Natural killer cell (primary cell): ENCODE measurements at regions not wholly inside any gene's neighbourhood (a gene's known extent, or its start where the extent isn't known, plus 50 kb on each side); places are given as distances from the start of the nearest gene placed in this dataset.

Experiments used
- ATAC-seq, 3 donors: fragments of 150-1000 bp in 2 of 3; fragments of 200-7000 bp in 1 of 3; cut with Tn5 transposase; 1 replicate in 1 of 3; 2 replicates in 2 of 3; pipeline ENCODE4 v1.10.0; 2021; ENCODE audit warnings: mild to moderate bottlenecking in 2 of 3, moderate library complexity in 2 of 3
- DNase-seq, 2 donors: peaks; one replicate each; pipeline versions ENCODE4 v3.0.0 to v3.0.0-alpha.2; 2013 to 2021; ENCODE audit warnings: mixed read lengths in 1 of 2
- H3K27ac ChIP-seq: one replicate; pipeline ENCODE4 v1.5.1; 2013; ENCODE audit warnings: mild to moderate bottlenecking, low read length
- H3K27me3 ChIP-seq: one replicate; pipeline ENCODE4 v1.6.1; 2013; ENCODE audit warnings: low read length; ENCODE audit not compliant: control insufficient read depth, insufficient read depth
- H3K36me3 ChIP-seq: one replicate; pipeline ENCODE4 v1.6.1; 2013; ENCODE audit warnings: low read length; ENCODE audit not compliant: control insufficient read depth, insufficient read depth
- H3K4me1 ChIP-seq: one replicate; pipeline ENCODE4 v1.6.1; 2013; ENCODE audit warnings: low read length; ENCODE audit not compliant: control insufficient read depth, insufficient read depth
- H3K4me3 ChIP-seq: one replicate; pipeline ENCODE4 v1.5.1; 2013; ENCODE audit warnings: low read length
- H3K9me3 ChIP-seq: one replicate; pipeline ENCODE4 v1.6.1; 2013; ENCODE audit warnings: low read length; ENCODE audit not compliant: control insufficient read depth, insufficient read depth
- H3K27ac Mint-ChIP-seq, 2 donors: one replicate each; pipeline ENCODE4 v1.8.0; 2022; ENCODE audit warnings: mild to moderate bottlenecking in 2 of 2, mixed read lengths in 2 of 2, moderate library complexity in 1 of 2
- H3K27me3 Mint-ChIP-seq, 2 donors: one replicate each; pipeline ENCODE4 v1.8.0; 2022; ENCODE audit warnings: low read depth in 2 of 2, mixed read lengths in 2 of 2
- H3K36me3 Mint-ChIP-seq: one replicate; pipeline ENCODE4 v1.8.0; 2022; ENCODE audit warnings: mixed read lengths
- H3K4me1 Mint-ChIP-seq, 2 donors: one replicate each; pipeline ENCODE4 v1.8.0; 2022; ENCODE audit warnings: mixed read lengths in 2 of 2
- H3K4me3 Mint-ChIP-seq: one replicate; pipeline ENCODE4 v1.8.0; 2022; ENCODE audit warnings: mild to moderate bottlenecking, moderate library complexity, mixed read lengths
- H3K9me3 Mint-ChIP-seq, 2 donors: one replicate each; pipeline ENCODE4 v1.8.0; 2022; ENCODE audit warnings: mixed read lengths in 2 of 2
- WGBS: methylation state at CpG from one replicate; pipeline ENCODE4 v1.1.7; 2013; ENCODE audit warnings: missing lambda C conversion rate; ENCODE audit not compliant: insufficient coverage; 5-methylcytosine and 5-hydroxymethylcytosine counted together
- intact Hi-C: fragments of 100-400 bp; cut with micrococcal nuclease; formaldehyde crosslinking; loops from one replicate; pipeline ENCODE4 v1.14.2; 2022
- TF ChIP-seq, protein P1 (sequence below): fragments of 200-600 bp; IDR thresholded peaks from one replicate; pipeline ENCODE4 v1.8.0; 2022; ENCODE audit warnings: antibody characterized with exemption

DNA sequence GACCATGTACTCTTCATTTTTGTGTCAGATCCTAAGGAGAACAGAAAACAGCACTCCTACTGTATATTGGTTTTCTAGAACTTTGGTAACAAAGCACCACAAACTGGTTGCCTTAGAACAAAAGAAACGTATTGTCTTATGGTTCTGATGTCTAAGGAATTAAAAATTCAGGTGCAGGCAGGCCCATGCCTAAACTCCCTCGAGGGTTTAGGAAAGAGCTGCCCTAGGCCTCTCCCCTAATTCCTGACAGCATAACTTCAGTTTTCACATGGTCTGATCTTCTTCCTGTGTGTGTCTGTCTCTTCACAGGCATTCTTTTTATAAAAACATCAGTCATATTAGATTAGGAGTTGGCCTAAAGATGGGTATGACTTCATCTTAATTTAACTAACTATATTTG is 1093.6 kb downstream of the TECRL start:
- no peak overlapping the region for H3K27ac Mint-ChIP-seq
- H3K4me3 Mint-ChIP-seq: no peak overlapping the region
- peaks cover 6 to 18% of the 10 kb centered on the region in 2 donors for H3K9me3 Mint-ChIP-seq
- 55% methylated on average over 2 of the region's 2 CpGs for WGBS
- DNase-seq (no peak), ATAC-seq (no peak)
- H3K4me1 Mint-ChIP-seq: no peaks in the 10 kb centered on the region
- intact Hi-C loops: no loop called here
- H3K9me3 ChIP-seq: no peaks in the 10 kb centered on the region
- H3K27ac ChIP-seq: no peak overlapping the region
- no peaks in the 10 kb centered on the region for H3K4me1 ChIP-seq
- TF ChIP-seq, protein P1, sequence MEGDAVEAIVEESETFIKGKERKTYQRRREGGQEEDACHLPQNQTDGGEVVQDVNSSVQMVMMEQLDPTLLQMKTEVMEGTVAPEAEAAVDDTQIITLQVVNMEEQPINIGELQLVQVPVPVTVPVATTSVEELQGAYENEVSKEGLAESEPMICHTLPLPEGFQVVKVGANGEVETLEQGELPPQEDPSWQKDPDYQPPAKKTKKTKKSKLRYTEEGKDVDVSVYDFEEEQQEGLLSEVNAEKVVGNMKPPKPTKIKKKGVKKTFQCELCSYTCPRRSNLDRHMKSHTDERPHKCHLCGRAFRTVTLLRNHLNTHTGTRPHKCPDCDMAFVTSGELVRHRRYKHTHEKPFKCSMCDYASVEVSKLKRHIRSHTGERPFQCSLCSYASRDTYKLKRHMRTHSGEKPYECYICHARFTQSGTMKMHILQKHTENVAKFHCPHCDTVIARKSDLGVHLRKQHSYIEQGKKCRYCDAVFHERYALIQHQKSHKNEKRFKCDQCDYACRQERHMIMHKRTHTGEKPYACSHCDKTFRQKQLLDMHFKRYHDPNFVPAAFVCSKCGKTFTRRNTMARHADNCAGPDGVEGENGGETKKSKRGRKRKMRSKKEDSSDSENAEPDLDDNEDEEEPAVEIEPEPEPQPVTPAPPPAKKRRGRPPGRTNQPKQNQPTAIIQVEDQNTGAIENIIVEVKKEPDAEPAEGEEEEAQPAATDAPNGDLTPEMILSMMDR: no peak
- no peaks in the 10 kb centered on the region for H3K36me3 ChIP-seq
- no peak overlapping the region for H3K4me3 ChIP-seq
- no peaks in the 10 kb centered on the region for H3K27me3 ChIP-seq
- H3K27me3 Mint-ChIP-seq: no peaks in the 10 kb centered on the region
- H3K36me3 Mint-ChIP-seq: no peaks in the 10 kb centered on the region

DNA sequence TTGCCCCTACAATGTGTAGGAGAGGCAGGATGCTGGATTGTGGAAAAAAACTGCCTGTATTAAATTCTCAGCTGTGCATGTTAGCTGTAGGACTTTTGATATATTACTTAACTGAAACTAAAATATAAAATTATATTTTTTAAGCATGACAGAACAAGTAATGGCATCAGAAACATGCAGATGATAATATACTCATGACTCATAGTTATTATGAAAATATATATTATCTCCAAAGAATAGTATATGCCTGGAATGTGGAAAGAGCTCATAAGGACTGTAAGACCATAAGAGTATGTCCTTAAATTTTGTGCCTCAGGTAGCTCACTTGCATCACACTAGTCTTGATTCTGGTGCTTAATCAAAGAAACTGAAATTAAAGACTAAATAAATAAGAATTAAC is 1100.6 kb downstream of the TECRL start:
- DNase-seq (no peak), ATAC-seq (no peak)
- Histone ChIP-seq H3K9me3 (peaks cover 7% of the 10 kb centered on the region), H3K36me3 (no peaks in the 10 kb centered on the region), H3K27me3 (no peaks in the 10 kb centered on the region), H3K4me1 (no peaks in the 10 kb centered on the region), H3K4me3 (no peak overlapping the region), H3K27ac (no peak overlapping the region)
- intact Hi-C loops: no loop called here
- Mint-ChIP-seq H3K36me3 (peaks cover 9% of the 10 kb centered on the region), H3K4me3 (no peak overlapping the region), H3K9me3 (peaks cover 9 to 20% of the 10 kb centered on the region in 2 donors), H3K27ac (no peak overlapping the region), H3K4me1 (no peaks in the 10 kb centered on the region), H3K27me3 (no peaks in the 10 kb centered on the region)
- TF ChIP-seq, protein P1: no peak

DNA sequence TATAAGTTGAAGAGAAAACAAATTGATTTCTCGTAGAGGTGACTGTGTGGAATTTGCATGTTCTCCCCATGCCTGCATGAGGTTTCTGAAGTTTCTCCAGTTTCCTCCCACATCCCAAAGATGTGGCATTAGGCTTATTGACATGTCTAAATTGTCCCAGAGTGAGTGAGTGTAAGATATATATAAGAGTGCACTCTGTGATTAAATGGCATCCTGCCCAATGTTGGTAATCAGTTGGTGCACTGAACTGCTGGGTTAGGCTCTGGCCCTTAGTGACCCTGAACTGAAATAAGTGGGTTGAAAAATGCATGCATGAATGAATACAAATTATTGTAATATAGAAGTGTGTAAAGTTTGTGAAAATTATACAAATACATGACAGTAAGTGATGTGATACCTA is 1106.5 kb downstream of the TECRL start:
- TF ChIP-seq, protein P1: no peak
- Histone ChIP-seq H3K9me3 (peaks cover 7% of the 10 kb centered on the region), H3K36me3 (no peaks in the 10 kb centered on the region), H3K4me3 (no peak overlapping the region), H3K4me1 (no peaks in the 10 kb centered on the region), H3K27ac (no peak overlapping the region), H3K27me3 (no peaks in the 10 kb centered on the region)
- no peak overlapping the region for H3K4me3 Mint-ChIP-seq
- H3K4me1 Mint-ChIP-seq: no peaks in the 10 kb centered on the region
- H3K9me3 Mint-ChIP-seq: peaks cover 5 to 18% of the 10 kb centered on the region in 2 donors
- H3K27me3 Mint-ChIP-seq: no peaks in the 10 kb centered on the region
- intact Hi-C loops: no loop called here
- ATAC-seq: no peak
- peaks cover 9% of the 10 kb centered on the region for H3K36me3 Mint-ChIP-seq
- H3K27ac Mint-ChIP-seq: no peak overlapping the region
- DNase-seq: no peak
- 80% methylated on average over 1 of the region's 1 CpG for whole genome bisulfite sequencing

DNA sequence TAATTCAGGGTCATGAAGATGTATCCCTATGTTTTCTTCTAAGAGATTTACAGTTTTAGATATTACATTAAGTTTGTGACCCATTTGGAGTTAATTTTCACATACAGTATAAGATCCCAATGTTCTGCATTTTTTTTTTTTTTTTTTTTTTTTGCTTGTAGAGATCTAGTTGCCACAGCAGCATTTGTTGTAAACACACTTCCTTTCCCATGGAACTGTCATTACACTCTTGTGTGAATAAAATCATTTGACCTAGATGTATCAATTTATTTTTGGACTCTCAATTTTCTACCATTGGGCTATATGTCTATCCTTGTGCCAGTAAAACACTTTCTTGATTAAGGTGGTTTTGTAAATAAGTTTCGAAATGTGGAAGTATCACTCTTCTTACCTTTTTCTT is 1107.2 kb downstream of the TECRL start:
- H3K27ac ChIP-seq: no peak overlapping the region
- no peaks in the 10 kb centered on the region for H3K4me1 ChIP-seq
- Mint-ChIP-seq H3K36me3 (peaks cover 9% of the 10 kb centered on the region), H3K27me3 (no peaks in the 10 kb centered on the region), H3K4me1 (no peaks in the 10 kb centered on the region), H3K27ac (no peak overlapping the region), H3K4me3 (no peak overlapping the region), H3K9me3 (peaks cover 5 to 18% of the 10 kb centered on the region in 2 donors)
- H3K27me3 ChIP-seq: no peaks in the 10 kb centered on the region
- no peak for ATAC-seq
- no peak overlapping the region for H3K4me3 ChIP-seq
- H3K36me3 ChIP-seq: no peaks in the 10 kb centered on the region
- WGBS: no CpG with 5 or more reads among the region's 1 CpG
- TF ChIP-seq, protein P1: no peak
- H3K9me3 ChIP-seq: peaks cover 7% of the 10 kb centered on the region
- no peak for DNase-seq
- intact Hi-C loops: no loop called here
